SK-N-SH (cell line): ENCODE measurements at regions not wholly inside any gene's neighbourhood (a gene's known extent, or its start where the extent isn't known, plus 50 kb on each side); places are given as distances from the start of the nearest gene placed in this dataset.

Experiments used
- CTCF ChIA-PET: fragments of 300-600, 350-600 bp; formaldehyde crosslinking; extraction: SDS; loops from one replicate; lab custom pipeline; 2021; lab: Yijun Ruan, JAX
- POLR2A ChIA-PET: fragments of 350-600 bp; sonication (Branson Sonifier 250); formaldehyde crosslinking; extraction: SDS; loops from one replicate; lab custom pipeline; 2020; ENCODE audit warnings: antibody characterized with exemption, inconsistent platforms; lab: Yijun Ruan, JAX
- DNase-seq: peaks from one replicate; pipeline ENCODE4 v3.0.0; 2012
- H2AFZ ChIP-seq: fragments of 200-600 bp; sonication (generic); 2 replicates; pipeline ENCODE4 v1.8.1; 2016; ENCODE audit warnings: antibody characterized with exemption, mild to moderate bottlenecking, low read depth
- H3F3A ChIP-seq: fragments of 200-600 bp; sonication (generic); replicated peaks from 2 replicates; pipeline ENCODE3; 2016; ENCODE audit warnings: antibody characterized with exemption, mild to moderate bottlenecking; ENCODE audit not compliant: insufficient read depth
- H3K27ac ChIP-seq, 2 experiments: fragments of 200-500 bp in 1 of 2; fragments of 200-600 bp in 1 of 2; sonication (Bioruptor generic) in 1 of 2; sonication (generic), shearing (Covaris generic) in 1 of 2; 2 replicates each; pipeline versions ENCODE4 v1.5.1 to v1.6.1; 2014 to 2016; ENCODE audit warnings: low read depth in 2 of 2, inconsistent platforms in 1 of 2, low read length in 1 of 2, mild to moderate bottlenecking in 1 of 2, mixed read lengths in 1 of 2
- H3K27me3 ChIP-seq: fragments of 200-600 bp; sonication (generic), shearing (Covaris generic); 2 replicates; pipeline ENCODE4 v1.6.1; 2016; ENCODE audit warnings: mixed run types; ENCODE audit not compliant: insufficient read depth
- H3K36me3 ChIP-seq, 2 experiments: fragments of 200-500 bp in 1 of 2; fragments of 200-600 bp in 1 of 2; sonication (Bioruptor generic) in 1 of 2; sonication (generic) in 1 of 2; replicated peaks in 1 of 2; 2 replicates each; pipeline versions ENCODE3 to v1.5.1; 2014 to 2016; ENCODE audit warnings: low read length in 1 of 2, mild to moderate bottlenecking in 1 of 2; ENCODE audit not compliant: insufficient read depth in 2 of 2, control insufficient read depth in 1 of 2
- H3K4me1 ChIP-seq, 2 experiments: fragments of 200-500 bp in 1 of 2; fragments of 200-600 bp in 1 of 2; sonication (Bioruptor generic) in 1 of 2; sonication (generic), shearing (Covaris generic) in 1 of 2; 2 replicates each; pipeline versions ENCODE4 v1.5.1 to v1.6.1; 2014 to 2016; ENCODE audit warnings: low read depth in 1 of 2, low read length in 1 of 2, mixed run types in 1 of 2; ENCODE audit not compliant: insufficient read depth in 2 of 2, control insufficient read depth in 1 of 2
- H3K4me2 ChIP-seq: fragments of 200-600 bp; sonication (generic), shearing (Covaris generic); 2 replicates; pipeline ENCODE4 v1.6.1; 2017; ENCODE audit warnings: mixed run types
- H3K4me3 ChIP-seq, 2 experiments: fragments of 200-500 bp in 1 of 2; fragments of 200-600 bp in 1 of 2; sonication (Bioruptor generic) in 1 of 2; sonication (generic), shearing (Covaris generic) in 1 of 2; 2 replicates each; pipeline versions ENCODE4 v1.5.1 to v1.8.1; 2014 to 2016; ENCODE audit warnings: low read depth in 2 of 2, inconsistent platforms in 1 of 2, low read length in 1 of 2, mild to moderate bottlenecking in 1 of 2, mixed read lengths in 1 of 2, moderate library complexity in 1 of 2
- H3K79me2 ChIP-seq: fragments of 200-600 bp; sonication (generic); 2 replicates; pipeline ENCODE4 v1.8.1; 2017; ENCODE audit warnings: mild to moderate bottlenecking; ENCODE audit not compliant: insufficient read depth
- H3K9ac ChIP-seq: fragments of 200-600 bp; sonication (generic); 2 replicates; pipeline ENCODE4 v1.6.1; 2017; ENCODE audit warnings: mixed run types
- H3K9me2 ChIP-seq: fragments of 200-600 bp; sonication (generic); 2 replicates; pipeline ENCODE4 v1.6.1; 2017; ENCODE audit warnings: mixed run types
- H3K9me3 ChIP-seq: fragments of 200-600 bp; sonication (generic); 2 replicates; pipeline ENCODE4 v1.6.1; 2017; ENCODE audit warnings: mixed run types, mild to moderate bottlenecking, moderate library complexity
- H4K20me1 ChIP-seq: fragments of 200-600 bp; sonication (generic); 2 replicates; pipeline ENCODE4 v1.6.1; 2017; ENCODE audit warnings: mild to moderate bottlenecking, mixed run types; ENCODE audit not compliant: insufficient read depth
- CTCF ChIP-seq: fragments of 200-600 bp; sonication (generic); IDR thresholded peaks from 2 replicates; pipeline ENCODE4 v1.6.1; 2017; ENCODE audit warnings: antibody characterized with exemption, mild to moderate bottlenecking, moderate library complexity
- EP300 ChIP-seq, 2 experiments: IDR thresholded peaks; 2 replicates each; pipeline versions ENCODE4 v1.4.0 to v1.6.1; 2012; ENCODE audit warnings: borderline replicate concordance in 1 of 2, low read depth in 1 of 2, low read length in 1 of 2
- EZH2phosphoT487 ChIP-seq: fragments of 200-600 bp; sonication (generic); IDR thresholded peaks from 2 replicates; pipeline ENCODE4 v1.6.1; 2017; ENCODE audit warnings: low read depth, mixed run types, mild to moderate bottlenecking, antibody characterized with exemption, moderate library complexity, borderline replicate concordance
- FOXJ3 ChIP-seq: sonication (generic); formaldehyde crosslinking; IDR thresholded peaks from 2 replicates; pipeline ENCODE4 v1.5.1; 2020; ENCODE audit warnings: mild to moderate bottlenecking, missing genetic modification reagents
- GATA2 ChIP-seq: sonication (generic); formaldehyde crosslinking; IDR thresholded peaks from 2 replicates; pipeline ENCODE4 v1.5.0; 2020; ENCODE audit warnings: mild to moderate bottlenecking, missing genetic modification reagents
- JUND ChIP-seq: IDR thresholded peaks from 2 replicates; pipeline ENCODE4 v1.4.0; 2012
- MAX ChIP-seq: IDR thresholded peaks from 2 replicates; pipeline ENCODE4 v1.4.0; 2012; ENCODE audit warnings: low read depth
- MEF2A ChIP-seq: IDR thresholded peaks from 2 replicates; pipeline ENCODE4 v1.4.0; 2012; ENCODE audit warnings: low read depth, borderline replicate concordance
- NFIC ChIP-seq: IDR thresholded peaks from 2 replicates; pipeline ENCODE4 v1.4.0; 2012; ENCODE audit warnings: borderline replicate concordance
- NRF1 ChIP-seq: IDR thresholded peaks from 2 replicates; pipeline ENCODE4 v1.6.1; 2012; ENCODE audit warnings: low read depth, mild to moderate bottlenecking, low read length
- RAD21 ChIP-seq: IDR thresholded peaks from 2 replicates; pipeline ENCODE4 v1.6.1; 2012; ENCODE audit warnings: mild to moderate bottlenecking, low read length
- RFX5 ChIP-seq: IDR thresholded peaks from 2 replicates; pipeline ENCODE4 v1.6.1; 2012; ENCODE audit warnings: mild to moderate bottlenecking, improper control_type of control experiment, low read length
- SIN3A ChIP-seq: IDR thresholded peaks from 2 replicates; pipeline ENCODE4 v1.6.1; 2012; ENCODE audit warnings: low read depth, mild to moderate bottlenecking, low read length, moderate library complexity, borderline replicate concordance
- TCF12 ChIP-seq: IDR thresholded peaks from 2 replicates; pipeline ENCODE4 v1.4.0; 2012
- TEAD4 ChIP-seq: IDR thresholded peaks from 2 replicates; pipeline ENCODE4 v1.4.0; 2012; ENCODE audit warnings: mild to moderate bottlenecking, borderline replicate concordance; ENCODE audit not compliant: insufficient read depth
- YY1 ChIP-seq: IDR thresholded peaks from 2 replicates; pipeline ENCODE4 v1.4.0; 2012; ENCODE audit warnings: low read depth, mild to moderate bottlenecking
- WGBS: methylation state at CpG from one replicate; pipeline ENCODE4 v1.1.6; 2017; ENCODE audit warnings: low lambda C conversion rate; 5-methylcytosine and 5-hydroxymethylcytosine counted together
- TF ChIP-seq, protein P1 (sequence below): fragments of 150-350 bp; IDR thresholded peaks from 2 replicates; pipeline ENCODE4 v1.6.1; 2017; ENCODE audit warnings: antibody characterized with exemption, low read length, low read depth, borderline replicate concordance

- Histone ChIP-seq H3K4me1 (no peaks in the 10 kb centered on the region; a peak in 1 of 4 replicates), H3K27me3 (no peaks in the 10 kb centered on the region), H3K36me3 (no peaks in the 10 kb centered on the region), H3K4me2 (no peak overlapping the region), H3K4me3 (no peak overlapping the region), H3K9me2 (no peaks in the 10 kb centered on the region), H3K9ac (no peak overlapping the region), H2AFZ (no peak overlapping the region), H3K9me3 (no peaks in the 10 kb centered on the region), H3F3A (no peaks in the 10 kb centered on the region), H3K79me2 (no peaks in the 10 kb centered on the region), H4K20me1 (no peaks in the 10 kb centered on the region), H3K27ac (no peak overlapping the region)
- CTCF ChIA-PET, result interaction anchor here (0.7 to 1.6 kb wide), 2 partner anchors 200 to 717 kb away, joined by 3 to 4 read pairs; no protein-coding TSS in a partner anchor
- TF ChIP-seq NFIC, result no peak
- no peak for TF ChIP-seq NRF1
- no peak for TF ChIP-seq EZH2phosphoT487
- no peak for TF ChIP-seq RFX5
- no peak for TF ChIP-seq YY1
- no peak for TF ChIP-seq TEAD4
- TF ChIP-seq FOXJ3 (CRISPR knock-in tag), result no peak
- no peak for TF ChIP-seq EP300 (IDR thresholded peaks at IDR 0.05; ENCODE audit: borderline replicate concordance in 1 of 2, low read depth in 1 of 2, low read length in 1 of 2)
- no peak for TF ChIP-seq GATA2 (CRISPR knock-in tag)
- no peak for TF ChIP-seq SIN3A
- TF ChIP-seq MAX, result no peak
- TF ChIP-seq JUND, result no peak
- TF ChIP-seq TCF12, result no peak
- TF ChIP-seq, protein P1, sequence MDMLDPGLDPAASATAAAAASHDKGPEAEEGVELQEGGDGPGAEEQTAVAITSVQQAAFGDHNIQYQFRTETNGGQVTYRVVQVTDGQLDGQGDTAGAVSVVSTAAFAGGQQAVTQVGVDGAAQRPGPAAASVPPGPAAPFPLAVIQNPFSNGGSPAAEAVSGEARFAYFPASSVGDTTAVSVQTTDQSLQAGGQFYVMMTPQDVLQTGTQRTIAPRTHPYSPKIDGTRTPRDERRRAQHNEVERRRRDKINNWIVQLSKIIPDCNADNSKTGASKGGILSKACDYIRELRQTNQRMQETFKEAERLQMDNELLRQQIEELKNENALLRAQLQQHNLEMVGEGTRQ, result no peak
- TF ChIP-seq RAD21, result no peak
- TF ChIP-seq MEF2A, result no peak
- TF ChIP-seq CTCF, result no peak
- 95% methylated on average over 6 of the region's 6 CpGs for WGBS
- POLR2A ChIA-PET, result no interaction called here
- DNase-seq, result no peak
These were observed 66.4 kb upstream of the POU5F2 start for GRCh38 chr5:93807846-93808245.
